HG03575 (cell line): ENCODE measurements at regions not wholly inside any gene's neighbourhood (a gene's known extent, or its start where the extent isn't known, plus 50 kb on each side); places are given as distances from the start of the nearest gene placed in this dataset.

ENCODE experiments used
- ATAC-seq: cut with Tn5 transposase; IDR thresholded peaks from one replicate; pipeline ENCODE4 v1.9.1; 2021; ENCODE audit not compliant: unreplicated experiment, insufficient number of reproducible peaks, low FRiP score; ENCODE audit errors: extremely low read depth

DNA sequence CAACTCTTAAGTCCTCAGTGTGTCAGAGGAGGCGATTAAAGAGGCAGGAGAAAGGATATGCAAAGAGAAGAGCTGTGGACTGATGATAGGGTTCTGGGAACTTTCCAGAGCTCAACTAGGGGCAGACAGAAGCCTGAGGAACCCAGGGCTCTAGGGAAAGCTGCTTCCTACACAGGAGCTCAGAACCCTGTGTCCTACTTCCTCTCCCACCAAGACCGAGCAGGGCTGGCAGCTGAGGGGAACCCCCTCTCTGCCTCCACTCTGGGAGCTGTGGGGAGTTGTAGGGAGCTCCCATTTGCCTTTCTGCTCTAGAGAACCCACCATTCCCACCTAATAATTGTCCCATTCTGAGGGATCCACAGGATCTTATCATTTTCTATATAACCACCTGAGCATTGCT lies 674.3 kb downstream of the ACTL7B start:
- no peak for ATAC-seq

GRCh38 chr9:108180541-108180940 lies 675.2 kb downstream of the ACTL7B start:
- ATAC-seq: no peak

GRCh38 chr9:108178318-108178717 lies 677.5 kb downstream of the ACTL7B start:
- ATAC-seq: no peak

DNA sequence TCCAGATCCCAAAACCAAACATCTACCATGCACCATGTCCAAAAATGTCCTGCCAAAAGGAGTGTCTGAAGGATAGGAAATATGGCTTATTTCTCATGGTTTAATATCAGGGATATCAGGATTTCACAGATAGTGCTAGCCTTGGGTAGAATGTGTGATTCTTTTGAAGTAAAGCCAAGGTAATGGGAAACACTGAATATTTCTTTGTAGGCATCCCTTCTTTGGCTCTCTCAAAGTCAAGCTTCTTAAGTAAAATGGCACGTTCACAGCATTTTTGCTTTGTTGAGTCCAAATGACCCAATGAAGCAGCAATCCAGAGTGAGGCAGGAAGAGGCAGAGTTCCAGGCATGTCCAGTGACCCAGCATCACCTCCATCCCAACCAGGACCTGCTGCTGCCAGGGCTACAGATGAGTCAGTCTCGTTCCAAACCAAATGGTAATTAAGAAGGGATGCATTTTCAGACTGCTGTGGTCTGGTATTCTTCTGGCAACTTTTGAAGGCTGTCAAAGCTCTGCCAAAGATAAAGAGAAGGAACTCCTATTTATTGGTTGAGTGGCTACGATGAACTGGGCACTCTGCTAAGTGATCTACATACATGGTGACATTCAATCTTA lies 678.8 kb upstream of the KLF4 start:
- no peak for ATAC-seq

- ATAC-seq: no peak
These were observed 677.7 kb upstream of the KLF4 start for GRCh38 chr9:108167136-108167900.

DNA sequence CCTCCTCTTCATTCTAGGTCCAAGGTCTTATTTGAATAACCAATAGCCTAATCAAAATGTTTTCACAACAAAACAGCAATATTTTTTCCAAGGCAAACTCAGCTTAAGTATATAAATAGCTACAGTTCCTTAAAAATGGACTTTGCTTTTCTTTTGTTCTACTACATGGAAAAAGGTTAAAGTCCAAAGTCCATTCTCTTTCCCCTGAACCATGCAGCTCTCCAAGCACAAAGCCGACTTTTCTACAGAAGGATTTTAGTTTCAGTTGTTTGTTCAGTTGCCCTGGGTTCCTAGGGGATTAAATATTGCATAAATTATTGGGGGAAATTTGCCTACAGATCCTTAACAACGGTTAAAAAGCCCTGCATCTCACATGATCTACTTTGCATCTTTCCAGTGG lies 677.0 kb upstream of the KLF4 start:
- ATAC-seq: no peak

DNA sequence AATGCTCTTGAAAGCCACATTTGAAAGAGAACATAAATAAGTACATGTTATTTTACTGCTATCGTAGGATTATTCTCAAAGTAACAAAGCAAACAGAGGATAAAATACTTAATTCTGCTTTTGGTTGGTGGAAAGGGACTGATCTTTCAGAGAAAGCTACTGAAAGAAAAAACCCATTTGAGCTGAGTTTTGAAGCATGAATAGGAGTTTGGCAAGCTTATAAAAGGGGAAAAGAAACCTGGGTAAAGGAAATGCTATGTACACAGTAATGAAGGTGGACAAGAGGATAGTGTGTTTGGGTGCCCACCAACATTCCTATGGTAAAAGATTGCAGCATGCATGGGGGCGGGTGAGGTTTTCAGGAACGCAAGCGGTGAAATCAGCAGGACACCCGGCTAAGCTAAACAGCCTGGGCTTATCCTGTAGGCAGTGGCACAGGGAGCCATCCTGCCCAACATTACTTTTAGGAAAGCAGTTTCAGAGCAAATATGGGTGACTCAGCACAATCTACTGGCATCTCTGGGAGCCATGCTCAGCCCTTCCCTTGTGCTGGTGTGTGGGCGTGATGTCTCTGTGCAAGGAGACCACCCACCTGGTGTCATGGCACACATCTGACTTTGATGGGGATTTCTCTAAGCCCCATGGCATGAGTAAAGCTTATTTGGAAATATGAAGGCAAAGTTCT lies 673.9 kb upstream of the KLF4 start:
- ATAC-seq: no peak

GRCh38 chr9:108162664-108163063 lies 673.1 kb upstream of the KLF4 start:
- no peak for ATAC-seq

DNA sequence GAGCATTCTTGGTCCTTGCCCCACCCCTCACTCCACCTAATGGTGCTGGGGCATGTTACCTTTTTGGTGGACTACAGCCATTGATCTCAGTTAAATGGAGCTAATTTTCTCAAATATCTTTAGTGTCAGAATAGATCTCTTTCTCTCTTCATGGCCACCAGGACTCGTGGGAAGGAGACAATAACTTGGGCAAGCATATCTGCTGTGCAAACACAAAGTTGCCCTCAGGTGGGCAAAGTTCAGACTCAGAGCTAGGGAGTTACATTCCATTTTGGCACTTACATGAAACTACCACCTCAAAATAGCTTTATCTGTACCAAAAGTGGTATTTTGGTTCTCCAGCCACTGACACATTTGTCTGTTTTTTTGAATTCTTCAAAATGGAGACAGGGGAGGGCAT lies 671.9 kb upstream of the KLF4 start:
- ATAC-seq: no peak

DNA sequence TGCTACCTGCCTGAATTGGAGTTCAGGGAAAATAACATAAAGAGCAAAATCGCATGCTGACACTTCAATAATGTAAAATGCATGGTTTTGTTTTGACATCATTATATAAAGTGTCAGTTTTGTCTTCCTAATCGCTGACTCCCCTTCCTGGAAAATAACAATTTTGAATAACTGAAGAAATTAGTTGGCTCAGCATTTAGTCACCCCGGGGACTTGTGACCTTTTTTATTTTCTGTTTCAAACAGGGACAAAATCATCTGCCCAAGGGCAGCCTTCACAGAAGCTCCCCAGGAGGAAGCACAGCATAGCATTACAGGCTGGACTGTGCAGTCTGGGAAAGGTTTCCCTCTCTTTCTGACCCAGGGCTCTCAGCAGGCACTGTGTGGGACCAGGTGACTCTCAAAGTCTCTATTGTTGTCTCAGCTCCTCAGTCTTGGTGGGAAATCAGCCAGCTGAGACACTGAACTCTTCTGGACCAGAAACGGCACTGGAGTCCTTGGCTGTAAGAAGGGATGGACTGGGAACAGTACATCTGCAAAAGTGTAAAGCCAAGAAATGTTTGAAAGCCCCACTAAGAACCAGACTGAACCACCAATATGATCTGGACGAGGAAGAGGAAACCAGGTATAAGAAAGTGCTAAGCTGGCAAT lies 671.3 kb upstream of the KLF4 start:
- ATAC-seq: no peak

- no peak for ATAC-seq
These were observed 670.5 kb upstream of the KLF4 start for GRCh38 chr9:108160039-108160438.

DNA sequence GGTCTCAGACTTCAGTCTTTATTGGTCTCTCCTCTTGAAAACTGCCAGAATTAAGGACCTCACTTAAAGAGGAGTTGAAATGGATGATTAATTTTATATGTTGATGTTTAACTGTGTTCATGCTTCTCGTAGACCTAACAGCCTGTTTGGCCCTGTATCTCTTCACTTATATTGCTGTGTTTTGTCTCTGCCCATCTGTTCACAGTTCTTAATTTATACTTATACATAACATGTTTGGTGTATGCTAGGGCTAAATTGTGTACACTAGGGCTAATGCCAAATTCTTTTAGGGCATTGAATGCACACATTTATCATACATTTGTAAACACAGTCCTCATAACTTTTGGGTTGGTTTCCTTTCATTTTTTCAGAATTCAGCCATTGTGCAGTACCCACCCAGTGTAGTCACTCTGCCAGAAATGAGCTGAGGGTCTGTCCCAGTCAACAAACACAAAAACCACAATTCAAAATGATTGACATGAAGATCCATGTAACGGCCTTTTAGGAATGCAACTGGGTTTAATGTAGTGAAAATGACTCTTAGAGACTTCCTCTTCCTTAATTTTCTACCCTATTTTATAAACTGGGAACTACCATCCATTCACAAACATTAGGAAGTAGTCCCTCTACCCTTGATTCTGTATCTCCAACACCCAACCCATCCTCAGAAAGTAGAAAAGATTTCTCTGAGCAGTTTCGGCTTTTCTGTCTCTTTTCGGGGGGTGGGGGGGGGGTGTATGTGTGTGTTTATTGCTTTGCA lies 668.8 kb upstream of the KLF4 start:
- no peak for ATAC-seq

DNA sequence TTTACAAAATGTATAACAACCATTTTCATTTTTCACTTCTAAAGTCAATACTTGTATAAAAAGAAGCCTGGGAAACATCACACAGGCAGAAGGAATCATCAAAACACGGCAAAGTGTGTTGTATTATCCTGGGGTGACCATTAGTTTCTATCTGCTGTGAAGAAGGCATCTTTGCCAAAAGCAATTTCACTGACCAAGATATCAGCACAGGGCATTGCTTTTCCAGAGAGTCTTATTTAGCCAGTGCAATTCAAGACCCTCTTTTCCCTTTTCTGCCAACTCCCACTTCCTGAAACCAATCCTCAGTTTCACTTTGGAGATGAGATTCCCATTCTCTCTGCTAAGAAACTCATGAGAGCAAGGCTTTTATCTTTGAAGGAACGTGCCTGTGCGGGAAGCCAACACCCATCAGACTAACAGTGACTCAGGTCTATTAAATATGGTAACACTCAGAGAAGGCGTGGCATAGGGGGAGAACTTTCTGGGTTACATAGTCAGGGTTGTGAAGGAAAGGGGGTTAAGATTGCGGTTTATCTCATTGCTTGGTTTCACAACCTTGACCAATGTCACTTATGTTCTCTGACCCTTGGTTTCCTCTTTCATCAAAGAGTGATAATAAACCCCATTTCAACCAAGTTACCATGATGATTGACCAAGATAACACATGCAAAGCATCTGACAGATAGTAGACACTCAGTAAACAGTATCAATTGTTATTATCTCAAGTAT lies 666.9 kb upstream of the KLF4 start:
- no peak for ATAC-seq

DNA sequence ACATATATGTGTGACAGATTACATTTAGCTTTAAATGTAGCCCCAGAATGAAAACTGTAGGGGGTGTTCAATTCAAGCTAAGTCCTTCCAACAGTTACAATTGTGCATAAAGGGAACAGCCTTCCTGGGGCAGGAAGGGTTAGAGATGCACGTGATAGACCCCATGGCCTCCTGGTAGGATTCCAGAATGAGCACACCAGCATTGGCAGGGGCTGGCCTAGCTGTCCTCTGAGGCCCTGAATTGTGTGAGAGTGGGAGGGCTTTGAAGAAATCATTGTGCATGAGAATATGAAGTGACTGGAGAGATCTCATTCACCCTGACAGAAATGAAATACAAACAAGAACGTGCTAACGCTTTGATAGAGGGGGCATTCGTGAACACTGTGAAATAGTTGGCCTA lies 663.8 kb upstream of the KLF4 start:
- ATAC-seq: no peak

DNA sequence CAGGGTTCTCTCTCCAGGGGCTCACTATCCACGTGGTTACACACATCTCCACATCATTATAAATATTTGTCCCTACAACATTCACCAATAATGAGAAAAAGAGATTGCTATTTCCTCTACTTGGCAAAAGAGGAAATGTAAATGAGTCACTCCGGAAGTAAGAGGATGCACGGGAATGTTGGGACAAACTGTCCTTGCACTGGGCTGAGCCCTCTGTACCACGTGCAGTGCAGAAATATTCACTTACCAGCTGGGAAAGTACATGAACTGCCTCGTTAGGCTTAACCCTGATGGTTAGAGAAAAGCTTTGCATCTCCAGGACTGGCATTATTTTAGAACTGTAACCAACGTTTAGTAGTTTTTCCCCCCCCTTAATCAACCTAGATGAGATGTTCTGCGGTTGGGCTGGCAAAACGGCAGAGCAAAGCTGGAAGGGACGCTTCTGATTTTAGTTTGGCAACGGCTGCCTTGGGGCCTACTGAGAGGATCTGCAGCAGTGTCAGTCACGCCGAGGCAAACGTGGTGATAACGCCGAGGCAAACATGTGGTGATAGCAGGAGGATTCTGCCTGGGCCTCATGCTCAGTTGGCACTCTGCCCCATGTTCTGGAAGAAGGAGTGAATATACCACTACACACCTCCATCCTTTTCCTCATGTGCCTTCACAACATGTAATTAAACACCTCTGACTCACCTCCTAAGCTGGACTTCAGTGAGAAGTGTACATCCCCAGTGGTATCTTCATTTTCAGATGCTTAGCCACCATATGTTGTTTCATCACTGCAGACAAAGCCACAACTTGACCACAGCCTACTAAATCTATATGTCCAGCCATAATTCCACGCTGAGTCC lies 661.4 kb upstream of the KLF4 start:
- no peak for ATAC-seq

GRCh38 chr9:108149326-108149725 lies 659.8 kb upstream of the KLF4 start:
- ATAC-seq: no peak

DNA sequence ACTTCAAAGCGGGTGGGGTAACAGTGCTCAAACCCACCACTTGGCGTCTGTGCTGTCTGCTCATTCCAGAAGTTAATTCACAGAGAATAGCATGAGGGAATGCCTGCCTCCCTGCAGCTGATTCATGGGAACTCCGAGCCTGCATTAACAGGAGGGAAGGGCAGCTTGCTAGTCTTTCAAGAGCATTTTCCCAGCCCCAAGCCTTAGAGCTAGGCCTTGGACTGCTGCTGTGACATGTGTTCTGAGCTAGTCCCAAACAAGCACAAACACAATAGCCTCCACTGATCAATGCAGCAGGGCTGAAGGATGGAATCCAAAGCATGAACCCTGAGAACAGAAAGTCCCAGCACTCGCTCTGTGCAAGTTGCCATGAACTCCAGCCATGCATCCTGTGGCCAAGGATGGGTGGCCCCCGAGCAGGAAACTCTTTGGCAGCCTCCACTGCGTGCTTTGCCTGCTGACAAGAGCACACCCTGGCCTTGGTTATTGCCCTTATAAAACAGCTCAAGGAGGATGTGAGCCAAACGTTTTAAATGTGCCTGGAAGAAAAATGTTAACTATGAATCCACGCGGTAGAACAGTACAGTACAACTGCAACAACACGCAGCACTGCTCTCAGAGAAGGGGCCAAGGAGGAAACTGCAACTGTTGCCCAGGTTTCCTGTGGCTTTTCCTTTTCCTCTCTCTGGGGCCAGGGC lies 653.1 kb upstream of the KLF4 start:
- no peak for ATAC-seq
